Heart right ventricle (tissue), 16 donors: ENCODE measurements at regions not wholly inside any gene's neighbourhood (a gene's known extent, or its start where the extent isn't known, plus 50 kb on each side); places are given as distances from the start of the nearest gene placed in this dataset.

Experiments used
- ATAC-seq, 8 donors: fragments of 200-7000 bp; cut with Tn5 transposase; one replicate each; pipeline ENCODE4 v1.9.1; 2020; ENCODE audit warnings: mild to moderate bottlenecking in 8 of 8, moderate library complexity in 8 of 8, moderate number of reproducible peaks in 1 of 8
- DNase-seq, 2 donors: peaks; one replicate each; pipeline ENCODE4 v3.0.0-alpha.2; 2020
- H3K27ac ChIP-seq, 10 donors: fragments of 200-600 bp; sonication (generic) in 2 of 10; one replicate each; pipeline versions ENCODE4 v1.5.0 to v1.8.0; 2020 to 2022; ENCODE audit warnings: mild to moderate bottlenecking in 3 of 10
- H3K27me3 ChIP-seq, 7 donors: fragments of 200-600 bp; one replicate each; pipeline ENCODE4 v1.8.0; 2021 to 2022; ENCODE audit warnings: mild to moderate bottlenecking in 2 of 7
- H3K36me3 ChIP-seq, 9 donors: fragments of 200-600 bp; sonication (generic) in 1 of 9; one replicate each; pipeline versions ENCODE4 v1.5.0 to v1.8.0; 2020 to 2022; ENCODE audit warnings: mild to moderate bottlenecking in 2 of 9
- H3K4me1 ChIP-seq, 9 donors: fragments of 200-600 bp; sonication (generic) in 1 of 9; one replicate each; pipeline versions ENCODE4 v1.5.0 to v1.8.0; 2020 to 2022; ENCODE audit warnings: mild to moderate bottlenecking in 4 of 9
- H3K4me3 ChIP-seq, 10 donors: fragments of 200-600 bp; sonication (generic) in 2 of 10; one replicate each; pipeline versions ENCODE4 v1.5.0 to v1.8.0; 2020 to 2022; ENCODE audit warnings: mild to moderate bottlenecking in 7 of 10, moderate library complexity in 2 of 10
- H3K9me3 ChIP-seq, 11 donors: fragments of 200-600 bp in 10 of 11; sonication (generic) in 2 of 11; one replicate each; pipeline versions ENCODE4 v1.5.0 to v1.8.0; 2013 to 2022; ENCODE audit warnings: mild to moderate bottlenecking in 2 of 11, control low read depth in 1 of 11, moderate library complexity in 1 of 11
- WGBS, 2 donors: extraction: QIAGEN DNeasy Blood & Tissue Kit; methylation state at CpG; one replicate each; pipeline ENCODE4 v1.1.7; 2013; ENCODE audit warnings: inconsistent platforms in 1 of 2; 5-methylcytosine and 5-hydroxymethylcytosine counted together
- intact Hi-C, 10 donors: fragments of 100-400 bp; cut with DNase I; formaldehyde crosslinking; loops; one replicate each; pipeline versions ENCODE4 v1.11.1 to v1.14.2; 2022
- TF ChIP-seq, protein P1 (sequence below), 9 donors: fragments of 200-600 bp; sonication (generic) in 2 of 9; IDR thresholded peaks; one replicate each; pipeline versions ENCODE4 v1.5.0 to v1.8.0; 2021 to 2022; ENCODE audit warnings: antibody characterized with exemption in 9 of 9, mild to moderate bottlenecking in 5 of 9, moderate library complexity in 1 of 9
- donor health status: Arrhythmogenic right ventricular cardiomyopathy.
- donor health status: ischemic (EF 13 %, LVEDD 7.1; RV severe dilation, severe dysfunction).
- donor health status: healthy with polysubstance abuse.
- donor health status: DM: no; HTN: yes; CAD: no.
- donor health status: DM: no; HTN: no; CAD: no.
- donor health status: ischemic (EF 25% LVEDD 6.9; RV normal size, moderate dysfunction).
- donor health status: ischemic (EF 25% LVEDD 5.7; RV mildly dilated, moderate dysfunction).
- donor health status: healthy.
- donor health status: DM: yes; HTN: yes; CAD: no.
- donor health status: Ischemic cardiomyopathy.
- donor health status: ischemic (EF 35%, LVEDD 5.7; RV mildly dilated, moderate dysfunction).
- donor health status: nonischemic (EF 11% LVEDD 7.7; RV severe dilation, severe dysfunction).
- donor health status: DM: yes; HTN: yes; CAD: no.
- donor health status: PGD.
- donor health status: ischemic (EF 29% LVEDD 5.4; RV normal size, mild dysfunction).
- donor health status: nonischemic (EF 23%, LVEDD 6.1; RV moderate dilation, normal function).

DNA sequence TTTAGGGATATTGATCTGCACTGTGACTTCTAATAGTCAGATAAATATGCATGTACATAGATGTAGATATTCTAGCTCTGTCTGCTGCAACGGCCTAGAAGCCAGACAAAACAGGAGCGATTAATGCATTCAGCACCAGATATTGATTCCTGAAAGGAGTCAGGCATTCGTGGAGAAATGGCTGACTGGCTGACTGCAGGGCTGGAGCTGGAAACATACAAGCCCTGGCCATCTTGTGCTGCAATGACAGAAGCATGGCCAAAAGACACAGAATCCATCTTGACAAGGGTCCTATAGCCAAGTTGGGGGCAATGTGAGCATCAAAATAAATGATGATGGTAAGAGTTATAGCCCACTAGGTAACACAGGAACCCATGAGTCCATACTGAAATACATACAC lies 231.5 kb upstream of the KLHL29 start:
- Histone ChIP-seq H3K36me3 (no peaks in the 10 kb centered on the region), H3K27ac (no peak overlapping the region), H3K4me3 (no peak overlapping the region), H3K9me3 (no peaks in the 10 kb centered on the region), H3K4me1 (no peaks in the 10 kb centered on the region), H3K27me3 (peaks cover 0 to 7% (median 0%) of the 10 kb centered on the region in 7 donors)
- WGBS, 2 donors: 77 to 79% methylated on average over 3 of the region's 3 CpGs
- intact Hi-C loops: no loop called here
- no peak for DNase-seq
- TF ChIP-seq, protein P1, sequence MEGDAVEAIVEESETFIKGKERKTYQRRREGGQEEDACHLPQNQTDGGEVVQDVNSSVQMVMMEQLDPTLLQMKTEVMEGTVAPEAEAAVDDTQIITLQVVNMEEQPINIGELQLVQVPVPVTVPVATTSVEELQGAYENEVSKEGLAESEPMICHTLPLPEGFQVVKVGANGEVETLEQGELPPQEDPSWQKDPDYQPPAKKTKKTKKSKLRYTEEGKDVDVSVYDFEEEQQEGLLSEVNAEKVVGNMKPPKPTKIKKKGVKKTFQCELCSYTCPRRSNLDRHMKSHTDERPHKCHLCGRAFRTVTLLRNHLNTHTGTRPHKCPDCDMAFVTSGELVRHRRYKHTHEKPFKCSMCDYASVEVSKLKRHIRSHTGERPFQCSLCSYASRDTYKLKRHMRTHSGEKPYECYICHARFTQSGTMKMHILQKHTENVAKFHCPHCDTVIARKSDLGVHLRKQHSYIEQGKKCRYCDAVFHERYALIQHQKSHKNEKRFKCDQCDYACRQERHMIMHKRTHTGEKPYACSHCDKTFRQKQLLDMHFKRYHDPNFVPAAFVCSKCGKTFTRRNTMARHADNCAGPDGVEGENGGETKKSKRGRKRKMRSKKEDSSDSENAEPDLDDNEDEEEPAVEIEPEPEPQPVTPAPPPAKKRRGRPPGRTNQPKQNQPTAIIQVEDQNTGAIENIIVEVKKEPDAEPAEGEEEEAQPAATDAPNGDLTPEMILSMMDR (IDR thresholded peaks at IDR 0.05): no peak
- no peak for ATAC-seq

DNA sequence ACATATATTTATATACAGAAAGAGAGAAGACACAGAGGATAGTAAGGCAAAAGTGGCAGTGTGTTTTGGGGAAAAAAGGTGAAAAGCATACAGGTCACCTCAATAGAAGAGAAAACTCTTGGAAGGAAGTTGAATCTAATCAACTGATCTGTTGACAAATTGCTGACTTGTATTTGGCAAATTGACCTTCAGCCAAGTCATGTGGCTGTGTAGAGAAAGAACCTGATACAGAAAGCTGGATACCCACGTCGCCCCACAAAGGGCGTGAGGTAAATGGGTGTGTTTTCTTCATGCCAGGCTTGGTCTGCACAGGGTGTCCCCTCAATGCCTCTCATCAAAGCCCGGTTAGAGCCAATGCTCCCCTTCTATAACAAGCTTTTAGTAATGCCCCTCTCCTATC lies 230.0 kb upstream of the KLHL29 start:
- Histone ChIP-seq H3K27me3 (peaks cover 0 to 7% (median 0%) of the 10 kb centered on the region in 7 donors), H3K4me3 (no peak overlapping the region), H3K27ac (no peak overlapping the region), H3K4me1 (no peaks in the 10 kb centered on the region), H3K36me3 (no peaks in the 10 kb centered on the region), H3K9me3 (no peaks in the 10 kb centered on the region)
- TF ChIP-seq, protein P1 (IDR thresholded peaks at IDR 0.05): no peak
- 85 to 89% methylated on average over 4 of the region's 4 CpGs for WGBS, 2 donors
- ATAC-seq (no peak), DNase-seq (no peak)
- intact Hi-C loops: no loop called here

DNA sequence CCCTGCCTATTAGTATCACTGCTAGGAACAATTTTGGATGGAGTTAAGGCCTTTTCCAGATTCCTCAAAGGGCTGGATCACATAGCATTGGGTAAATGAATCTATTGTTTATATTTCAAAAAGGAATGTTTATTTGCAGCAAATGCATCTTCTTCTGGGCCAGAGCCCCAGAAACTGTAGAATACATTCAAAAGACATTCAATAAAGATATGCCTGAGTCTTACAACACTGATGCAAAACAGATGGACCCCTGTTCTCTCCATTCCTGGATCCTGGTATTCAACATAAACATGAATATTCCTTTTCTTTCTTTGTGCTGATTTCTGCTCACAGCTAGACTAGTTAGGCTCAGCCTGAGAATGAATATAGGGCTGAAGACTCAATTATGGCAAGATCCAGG lies 227.2 kb upstream of the KLHL29 start:
- Histone ChIP-seq H3K9me3 (no peaks in the 10 kb centered on the region), H3K4me3 (no peak overlapping the region), H3K36me3 (no peaks in the 10 kb centered on the region), H3K27ac (no peak overlapping the region), H3K4me1 (no peaks in the 10 kb centered on the region), H3K27me3 (peaks cover 0 to 3% (median 0%) of the 10 kb centered on the region in 7 donors)
- ATAC-seq (no peak), DNase-seq (no peak)
- intact Hi-C loops: no loop called here
- TF ChIP-seq, protein P1 (IDR thresholded peaks at IDR 0.05): no peak

DNA sequence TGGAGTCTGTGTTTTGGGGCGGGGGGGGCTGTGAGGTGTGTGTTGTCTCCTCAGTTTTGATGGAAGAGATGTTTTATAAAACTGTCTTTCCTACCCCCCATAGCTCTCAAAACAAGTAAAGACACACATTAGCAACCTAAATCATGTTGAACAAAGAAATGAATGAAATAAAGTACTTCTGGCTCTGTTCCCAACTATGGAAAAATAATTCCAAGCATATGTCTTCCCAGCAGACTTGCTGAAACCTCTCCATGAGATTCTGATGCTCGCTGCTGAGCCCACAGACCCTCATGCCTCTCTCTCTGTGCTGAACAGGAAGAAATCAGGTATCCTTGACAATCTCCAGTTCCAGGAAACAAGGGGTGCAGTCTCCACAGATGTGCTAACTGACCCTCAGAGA lies 226.7 kb upstream of the KLHL29 start:
- TF ChIP-seq, protein P1 (IDR thresholded peaks at IDR 0.05): no peak
- Histone ChIP-seq H3K36me3 (no peaks in the 10 kb centered on the region), H3K4me3 (no peak overlapping the region), H3K9me3 (no peaks in the 10 kb centered on the region), H3K4me1 (no peaks in the 10 kb centered on the region), H3K27ac (no peak overlapping the region), H3K27me3 (peaks cover 0 to 3% (median 0%) of the 10 kb centered on the region in 7 donors)
- no peak for DNase-seq
- intact Hi-C loops: no loop called here
- ATAC-seq: no peak
- WGBS, 2 donors: 58 to 64% methylated on average over 2 of the region's 2 CpGs
